ENCODE measurements at regions not wholly inside any gene's neighbourhood (a gene's known extent, or its start where the extent isn't known, plus 50 kb on each side); places are given as distances from the start of the nearest gene placed in this dataset.

- Histone ChIP-seq H3K36me3 (ENCODE audit: control insufficient read depth, insufficient read depth, low read length) (no peaks in the 10 kb centered on the region), H3K27me3 (ENCODE audit: control insufficient read depth, insufficient read depth, low read length) (no peaks in the 10 kb centered on the region), H3K27ac (no peak overlapping the region), H3K4me2 (ENCODE audit: low read length) (no peak overlapping the region), H3K9ac (no peak overlapping the region), H2AFZ (no peak overlapping the region), H3K9me3 (ENCODE audit: control insufficient read depth, low read length) (no peaks in the 10 kb centered on the region), H3K4me1 (no peaks in the 10 kb centered on the region), H3K4me3 (ENCODE audit: low read depth, low read length) (no peak overlapping the region), H3K79me2 (no peaks in the 10 kb centered on the region)
- no peak for TF ChIP-seq CTCF (IDR thresholded peaks at IDR 0.05)
Measured at GRCh38 chr3:168828536-168828935, 732.8 kb upstream of the GOLIM4 start.

GRCh38 chr3:168828014-168828413, 732.3 kb upstream of the GOLIM4 start:
- H3K4me2 ChIP-seq (ENCODE audit: low read length): no peak overlapping the region
- no peak overlapping the region for H3K4me3 ChIP-seq (ENCODE audit: low read depth, low read length)
- H3K79me2 ChIP-seq: no peaks in the 10 kb centered on the region
- TF ChIP-seq CTCF (IDR thresholded peaks at IDR 0.05): no peak
- H3K27me3 ChIP-seq (ENCODE audit: control insufficient read depth, insufficient read depth, low read length): no peaks in the 10 kb centered on the region
- no peaks in the 10 kb centered on the region for H3K4me1 ChIP-seq
- no peak overlapping the region for H3K27ac ChIP-seq
- H3K36me3 ChIP-seq (ENCODE audit: control insufficient read depth, insufficient read depth, low read length): no peaks in the 10 kb centered on the region
- H3K9ac ChIP-seq: no peak overlapping the region
- H2AFZ ChIP-seq: no peak overlapping the region
- H3K9me3 ChIP-seq (ENCODE audit: control insufficient read depth, low read length): no peaks in the 10 kb centered on the region

- Histone ChIP-seq H3K36me3 (ENCODE audit: control insufficient read depth, insufficient read depth, low read length) (no peaks in the 10 kb centered on the region), H3K79me2 (no peaks in the 10 kb centered on the region), H3K4me1 (no peaks in the 10 kb centered on the region), H3K9ac (no peak overlapping the region), H3K9me3 (ENCODE audit: control insufficient read depth, low read length) (no peaks in the 10 kb centered on the region), H2AFZ (no peak overlapping the region), H3K27ac (no peak overlapping the region), H3K4me3 (ENCODE audit: low read depth, low read length) (no peak overlapping the region), H3K4me2 (ENCODE audit: low read length) (no peak overlapping the region), H3K27me3 (ENCODE audit: control insufficient read depth, insufficient read depth, low read length) (no peaks in the 10 kb centered on the region)
- no peak for TF ChIP-seq CTCF (IDR thresholded peaks at IDR 0.05)
Measured at GRCh38 chr3:168824107-168824506, 728.4 kb upstream of the GOLIM4 start.

GRCh38 chr3:168823466-168823865, 727.7 kb upstream of the GOLIM4 start:
- Histone ChIP-seq H3K4me1 (no peaks in the 10 kb centered on the region), H3K9me3 (ENCODE audit: control insufficient read depth, low read length) (no peaks in the 10 kb centered on the region), H3K79me2 (no peaks in the 10 kb centered on the region), H3K36me3 (ENCODE audit: control insufficient read depth, insufficient read depth, low read length) (no peaks in the 10 kb centered on the region), H2AFZ (no peak overlapping the region), H3K9ac (no peak overlapping the region), H3K4me3 (ENCODE audit: low read depth, low read length) (no peak overlapping the region), H3K27ac (no peak overlapping the region), H3K27me3 (ENCODE audit: control insufficient read depth, insufficient read depth, low read length) (no peaks in the 10 kb centered on the region), H3K4me2 (ENCODE audit: low read length) (no peak overlapping the region)
- TF ChIP-seq CTCF (IDR thresholded peaks at IDR 0.05): no peak

- Histone ChIP-seq H3K9ac (no peak overlapping the region), H3K9me3 (ENCODE audit: control insufficient read depth, low read length) (no peaks in the 10 kb centered on the region), H3K4me3 (ENCODE audit: low read depth, low read length) (no peak overlapping the region), H3K27me3 (ENCODE audit: control insufficient read depth, insufficient read depth, low read length) (no peaks in the 10 kb centered on the region), H3K36me3 (ENCODE audit: control insufficient read depth, insufficient read depth, low read length) (no peaks in the 10 kb centered on the region), H3K27ac (no peak overlapping the region), H3K4me2 (ENCODE audit: low read length) (no peak overlapping the region), H3K79me2 (no peaks in the 10 kb centered on the region), H3K4me1 (no peaks in the 10 kb centered on the region), H2AFZ (no peak overlapping the region)
- TF ChIP-seq CTCF (IDR thresholded peaks at IDR 0.05): no peak
Measured at GRCh38 chr3:168820810-168821415, 725.2 kb upstream of the GOLIM4 start.

Measured in parathyroid adenoma (tissue), 2 donors.